ENCODE measurements at regions not wholly inside any gene's neighbourhood (a gene's known extent, or its start where the extent isn't known, plus 50 kb on each side); places are given as distances from the start of the nearest gene placed in this dataset.

DNA sequence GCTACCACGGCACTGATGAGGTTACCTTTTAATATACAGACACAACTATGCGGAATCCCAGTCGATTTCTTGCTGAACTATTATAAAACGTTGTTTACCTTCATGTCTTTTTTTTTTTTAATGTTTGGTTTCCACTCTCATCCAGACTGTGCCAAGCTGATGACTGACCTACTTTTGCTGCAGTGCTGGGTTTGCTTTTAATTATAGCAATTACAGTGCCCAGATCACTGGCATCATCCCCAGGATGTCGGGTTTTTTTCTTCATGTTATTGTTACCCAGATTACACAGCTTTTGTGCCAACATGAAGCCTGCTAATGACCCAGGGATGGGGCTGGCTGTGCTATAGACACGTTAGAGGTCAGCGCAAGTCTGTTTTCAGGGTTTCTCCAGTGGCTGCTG is 294.0 kb upstream of the ATP10A start:
- no peaks in the 10 kb centered on the region for H3K27me3 ChIP-seq (ENCODE audit: insufficient read depth, low read length)
- H3K9me3 ChIP-seq (ENCODE audit: low read depth, low read length): no peaks in the 10 kb centered on the region
- no peak overlapping the region for H3K4me3 ChIP-seq (ENCODE audit: low read length)
- H3K4me1 ChIP-seq (ENCODE audit: insufficient read depth, low read length): no peaks in the 10 kb centered on the region

DNA sequence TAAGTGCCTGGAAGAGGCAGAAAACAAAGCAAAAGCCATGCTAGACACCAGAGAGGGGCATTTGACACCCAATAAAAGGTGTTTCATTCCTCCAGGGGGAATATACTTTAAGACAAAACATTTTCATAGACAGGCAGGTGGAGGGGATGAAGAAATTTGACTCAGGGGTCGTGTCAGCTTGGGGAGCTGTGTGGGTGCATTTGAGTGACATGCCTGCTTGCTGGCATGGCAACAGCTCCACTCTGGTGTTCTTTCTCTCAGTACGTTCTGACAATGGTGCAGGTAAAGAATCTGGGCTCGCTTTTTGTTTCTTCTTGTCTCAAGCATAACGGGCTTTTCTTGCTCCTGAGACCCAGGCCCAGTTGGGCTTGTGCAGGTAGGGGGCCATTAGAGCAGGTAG is 292.9 kb upstream of the ATP10A start:
- Histone ChIP-seq H3K27me3 (ENCODE audit: insufficient read depth, low read length) (no peaks in the 10 kb centered on the region), H3K4me3 (ENCODE audit: low read length) (no peak overlapping the region), H3K4me1 (ENCODE audit: insufficient read depth, low read length) (no peaks in the 10 kb centered on the region)

DNA sequence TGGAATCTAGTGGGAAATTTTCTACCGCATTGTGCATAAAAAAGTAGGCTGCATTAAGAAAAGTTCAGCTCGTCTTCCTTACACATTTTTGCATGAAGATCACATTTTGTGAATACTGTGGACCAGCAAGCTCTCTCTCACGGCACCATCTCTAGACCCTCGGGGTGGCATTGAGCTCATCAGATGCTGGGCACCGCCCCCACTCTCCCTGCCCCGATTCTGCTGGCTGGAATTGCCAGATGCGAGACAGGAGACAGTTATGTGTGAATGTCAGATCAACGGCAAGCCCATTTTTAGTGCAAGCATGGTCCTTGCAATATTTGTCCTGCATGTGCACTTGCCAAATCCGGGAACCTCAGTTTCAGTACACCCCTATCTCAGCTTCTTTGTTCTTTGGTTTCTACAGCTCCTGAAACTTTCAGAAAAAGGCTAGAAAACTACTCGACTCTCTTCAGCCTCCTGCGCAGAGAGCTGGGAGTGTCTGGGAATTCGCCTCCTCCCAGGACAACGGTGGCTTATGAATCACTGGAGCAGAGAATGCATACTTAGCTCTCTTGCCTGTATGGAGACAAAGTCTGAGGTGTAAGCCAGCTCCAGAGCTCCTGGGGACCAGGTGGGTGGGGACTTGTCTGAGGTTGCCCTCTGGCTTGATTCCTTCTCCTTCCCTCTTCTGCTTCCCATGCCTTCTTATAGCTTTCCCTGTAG is 285.2 kb upstream of the ATP10A start:
- H3K4me1 ChIP-seq (ENCODE audit: insufficient read depth, low read length): no peaks in the 10 kb centered on the region
- no peaks in the 10 kb centered on the region for H3K27me3 ChIP-seq (ENCODE audit: insufficient read depth, low read length)

More for the DNA sequence above, 292.9 kb upstream of the ATP10A start:
- no peaks in the 10 kb centered on the region for H3K9me3 ChIP-seq (ENCODE audit: low read depth, low read length)

DNA sequence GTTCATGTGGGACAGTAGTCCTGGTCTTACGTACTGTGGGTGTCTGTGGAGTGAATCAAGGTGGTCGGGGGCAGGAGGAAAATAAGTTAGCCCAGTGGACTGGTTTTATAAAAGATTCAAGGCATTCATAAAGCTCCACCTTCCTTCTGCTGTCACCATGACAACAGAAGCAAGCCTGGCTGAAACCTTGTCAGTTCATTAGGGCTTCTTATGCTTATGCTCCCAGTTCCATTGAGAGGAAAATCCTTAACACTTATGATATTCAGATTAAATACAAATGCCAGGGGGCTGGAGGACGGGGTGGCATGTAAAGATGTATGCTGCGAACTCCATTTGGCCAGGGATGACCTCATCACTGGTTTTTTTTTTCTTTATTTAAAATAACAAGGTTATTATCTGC is 283.1 kb upstream of the ATP10A start:
- Histone ChIP-seq H3K4me3 (ENCODE audit: low read length) (no peak overlapping the region), H3K27me3 (ENCODE audit: insufficient read depth, low read length) (no peaks in the 10 kb centered on the region), H3K9me3 (ENCODE audit: low read depth, low read length) (no peaks in the 10 kb centered on the region), H3K4me1 (ENCODE audit: insufficient read depth, low read length) (no peaks in the 10 kb centered on the region)

More for the DNA sequence above, 285.2 kb upstream of the ATP10A start:
- H3K9me3 ChIP-seq (ENCODE audit: low read depth, low read length): no peaks in the 10 kb centered on the region
- no peak overlapping the region for H3K4me3 ChIP-seq (ENCODE audit: low read length)

DNA sequence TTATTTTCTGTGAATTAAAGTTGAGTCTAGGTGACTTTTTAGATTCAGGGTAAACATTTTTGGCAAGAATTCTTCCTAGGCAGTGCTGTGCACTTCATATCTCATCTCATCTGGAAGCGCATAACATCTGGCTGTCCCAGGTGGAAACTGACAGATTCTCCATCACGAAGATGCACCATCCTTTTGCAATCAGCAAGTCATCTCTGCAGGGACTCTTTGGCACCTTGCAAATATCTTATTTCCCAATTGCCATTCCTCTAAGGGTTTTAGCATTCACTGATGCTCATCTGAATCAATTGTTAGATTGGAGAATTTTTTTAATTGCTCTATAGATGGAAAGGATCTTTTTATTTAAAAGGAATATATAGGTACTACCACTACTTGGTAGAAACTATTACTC is 282.7 kb upstream of the ATP10A start:
- H3K9me3 ChIP-seq (ENCODE audit: low read depth, low read length): no peaks in the 10 kb centered on the region
- H3K4me3 ChIP-seq (ENCODE audit: low read length): no peak overlapping the region
- no peaks in the 10 kb centered on the region for H3K27me3 ChIP-seq (ENCODE audit: insufficient read depth, low read length)
- H3K4me1 ChIP-seq (ENCODE audit: insufficient read depth, low read length): no peaks in the 10 kb centered on the region

DNA sequence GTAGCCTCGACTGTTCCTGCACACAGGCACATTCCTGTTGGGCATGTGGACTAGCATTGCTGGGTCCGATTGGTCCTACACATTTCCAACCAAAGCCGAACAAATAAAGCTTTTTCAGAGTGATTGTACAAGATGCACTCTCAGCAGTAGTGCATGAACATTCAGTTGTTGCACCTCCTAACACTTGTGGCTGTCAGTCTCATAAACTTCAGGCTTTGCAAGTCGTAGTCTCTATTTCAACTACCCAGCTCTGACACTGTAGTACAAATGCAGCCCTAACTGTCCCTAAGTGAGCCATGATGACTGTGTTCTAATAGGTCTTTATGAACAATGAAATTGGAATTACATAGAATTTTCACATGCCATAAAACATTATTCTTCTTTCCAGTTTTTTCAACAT is 281.7 kb upstream of the ATP10A start:
- Histone ChIP-seq H3K4me1 (ENCODE audit: insufficient read depth, low read length) (no peaks in the 10 kb centered on the region), H3K9me3 (ENCODE audit: low read depth, low read length) (no peaks in the 10 kb centered on the region), H3K27me3 (ENCODE audit: insufficient read depth, low read length) (no peaks in the 10 kb centered on the region), H3K4me3 (ENCODE audit: low read length) (no peak overlapping the region)

DNA sequence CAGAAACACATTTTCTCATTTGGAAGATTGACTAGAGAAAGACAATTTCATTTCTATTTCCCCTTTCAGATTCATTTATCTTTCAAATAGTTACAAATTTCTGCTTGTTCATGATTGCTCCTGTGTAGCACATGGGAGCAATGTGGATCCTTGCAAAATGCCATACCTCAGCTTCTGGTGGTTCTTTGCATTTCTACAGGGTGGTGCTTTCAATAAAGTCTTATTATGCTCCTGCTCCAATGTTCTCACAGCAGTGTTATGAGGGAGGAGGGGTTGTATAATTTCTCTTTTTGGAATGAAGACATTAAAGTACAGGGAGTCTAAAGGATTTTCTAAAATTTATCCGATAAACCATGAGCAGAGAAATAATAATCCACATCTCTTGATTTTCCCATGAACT is 280.1 kb upstream of the ATP10A start:
- Histone ChIP-seq H3K9me3 (ENCODE audit: low read depth, low read length) (no peaks in the 10 kb centered on the region), H3K27me3 (ENCODE audit: insufficient read depth, low read length) (no peaks in the 10 kb centered on the region), H3K4me1 (ENCODE audit: insufficient read depth, low read length) (no peaks in the 10 kb centered on the region), H3K4me3 (ENCODE audit: low read length) (no peak overlapping the region)

DNA sequence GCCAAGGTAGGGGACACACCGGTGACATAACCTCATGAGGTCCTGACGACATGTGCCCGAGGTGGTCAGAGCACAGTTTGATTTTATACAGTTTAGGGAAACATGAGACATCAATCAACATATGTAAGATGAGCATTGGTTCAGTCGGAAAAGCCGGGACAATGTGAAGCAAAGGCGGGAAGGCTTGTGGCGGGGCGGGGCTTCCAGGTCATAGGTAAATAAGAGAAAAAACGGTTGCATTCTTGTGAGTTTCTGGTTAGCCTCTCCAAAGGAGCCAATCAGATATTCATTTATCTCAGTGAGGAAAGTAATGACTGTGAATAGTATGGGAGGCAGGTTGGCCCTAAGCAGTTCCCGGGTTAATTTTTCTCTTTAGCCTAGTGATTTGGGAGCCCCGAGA is 271.7 kb upstream of the ATP10A start:
- H3K9me3 ChIP-seq (ENCODE audit: low read depth, low read length): no peaks in the 10 kb centered on the region
- H3K4me1 ChIP-seq (ENCODE audit: insufficient read depth, low read length): no peaks in the 10 kb centered on the region
- H3K27me3 ChIP-seq (ENCODE audit: insufficient read depth, low read length): no peaks in the 10 kb centered on the region
- H3K4me3 ChIP-seq (ENCODE audit: low read length): no peak overlapping the region

DNA sequence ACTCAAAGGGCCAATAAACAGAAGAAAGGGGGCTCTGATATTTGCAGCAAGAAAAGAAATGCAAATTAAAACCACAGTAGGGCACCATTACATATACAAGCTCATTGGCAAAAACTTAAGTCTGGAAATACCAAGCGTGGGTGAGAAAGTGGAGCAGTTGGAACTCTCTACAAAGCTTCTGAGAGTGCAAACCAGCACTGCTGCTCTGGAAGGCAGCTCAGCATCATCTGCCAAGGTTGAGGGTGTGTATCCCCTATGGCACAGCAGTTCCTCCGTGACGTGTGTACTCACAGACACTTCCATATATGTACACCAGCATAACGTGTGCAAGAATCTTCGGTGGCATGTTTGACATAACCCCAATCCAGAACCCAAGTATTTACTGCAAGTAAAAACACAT is 271.0 kb upstream of the ATP10A start:
- Histone ChIP-seq H3K4me1 (ENCODE audit: insufficient read depth, low read length) (no peaks in the 10 kb centered on the region), H3K4me3 (ENCODE audit: low read length) (no peak overlapping the region), H3K27me3 (ENCODE audit: insufficient read depth, low read length) (no peaks in the 10 kb centered on the region), H3K9me3 (ENCODE audit: low read depth, low read length) (no peaks in the 10 kb centered on the region)

DNA sequence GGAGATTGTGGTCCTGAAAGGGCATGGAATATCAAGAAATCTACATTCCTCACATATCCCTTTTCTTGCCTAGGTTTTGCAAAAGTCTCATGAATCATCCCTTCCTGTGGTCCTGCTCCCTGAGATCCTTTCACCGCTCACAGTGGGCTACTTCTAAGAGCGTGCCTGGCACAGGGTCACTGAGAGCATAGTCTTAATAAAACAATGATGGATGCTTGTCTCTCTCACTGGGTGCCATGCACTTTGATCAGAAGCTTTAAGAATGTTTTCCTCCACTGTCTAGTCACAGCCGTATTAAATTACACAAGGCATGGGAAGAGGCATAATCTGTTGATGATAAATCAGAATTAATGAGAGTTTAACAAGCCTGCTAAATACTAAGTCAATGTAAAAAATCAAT is 269.7 kb upstream of the ATP10A start:
- H3K9me3 ChIP-seq (ENCODE audit: low read depth, low read length): no peaks in the 10 kb centered on the region
- H3K4me1 ChIP-seq (ENCODE audit: insufficient read depth, low read length): no peaks in the 10 kb centered on the region
- no peak overlapping the region for H3K4me3 ChIP-seq (ENCODE audit: low read length)
- no peaks in the 10 kb centered on the region for H3K27me3 ChIP-seq (ENCODE audit: insufficient read depth, low read length)

DNA sequence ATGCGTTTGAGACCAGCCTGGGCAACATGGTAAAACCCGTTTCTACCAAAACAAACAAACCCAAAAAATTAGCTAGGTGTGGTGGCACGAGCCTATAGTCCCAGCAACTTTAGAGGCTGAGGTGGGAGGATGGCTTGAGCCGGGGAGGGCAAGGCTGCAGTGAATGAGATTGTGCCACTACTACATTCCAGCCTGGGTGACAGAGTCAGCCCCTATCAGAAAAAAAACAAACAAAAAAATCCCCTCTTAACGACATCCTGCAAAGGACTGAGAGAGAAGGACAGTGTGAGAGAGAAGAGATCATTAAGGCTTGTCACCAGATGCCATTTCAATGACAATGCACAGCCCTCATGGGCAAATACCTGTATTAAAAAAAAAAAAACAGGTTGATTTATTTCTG is 266.7 kb upstream of the ATP10A start:
- Histone ChIP-seq H3K4me1 (ENCODE audit: insufficient read depth, low read length) (no peaks in the 10 kb centered on the region), H3K9me3 (ENCODE audit: low read depth, low read length) (no peaks in the 10 kb centered on the region), H3K27me3 (ENCODE audit: insufficient read depth, low read length) (no peaks in the 10 kb centered on the region), H3K4me3 (ENCODE audit: low read length) (no peak overlapping the region)

DNA sequence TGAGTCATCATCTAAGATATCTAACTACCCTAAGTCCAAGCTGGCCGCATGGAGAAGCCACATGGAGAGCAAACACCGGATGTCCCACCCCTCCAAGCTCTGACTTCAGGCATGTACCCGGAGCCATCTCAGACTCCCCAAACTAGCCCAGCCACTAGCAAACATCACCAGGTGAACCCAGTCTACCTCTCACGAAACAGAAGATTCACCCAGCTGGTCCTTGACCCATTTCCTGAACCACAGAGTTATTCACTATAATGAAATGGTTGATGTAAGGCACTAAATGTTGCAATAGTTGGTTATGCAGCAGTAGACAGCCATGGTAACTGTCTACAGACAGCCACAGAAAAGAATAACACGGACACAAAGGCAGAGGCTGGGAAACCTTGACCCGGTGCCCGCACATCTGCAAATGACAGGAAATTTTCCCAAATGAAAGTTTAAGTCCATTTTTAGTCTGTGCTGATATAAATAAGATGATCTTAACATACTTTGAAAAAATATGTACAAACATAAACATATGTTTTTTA is 265.5 kb upstream of the ATP10A start:
- Histone ChIP-seq H3K4me1 (ENCODE audit: insufficient read depth, low read length) (no peaks in the 10 kb centered on the region), H3K9me3 (ENCODE audit: low read depth, low read length) (no peaks in the 10 kb centered on the region)

DNA sequence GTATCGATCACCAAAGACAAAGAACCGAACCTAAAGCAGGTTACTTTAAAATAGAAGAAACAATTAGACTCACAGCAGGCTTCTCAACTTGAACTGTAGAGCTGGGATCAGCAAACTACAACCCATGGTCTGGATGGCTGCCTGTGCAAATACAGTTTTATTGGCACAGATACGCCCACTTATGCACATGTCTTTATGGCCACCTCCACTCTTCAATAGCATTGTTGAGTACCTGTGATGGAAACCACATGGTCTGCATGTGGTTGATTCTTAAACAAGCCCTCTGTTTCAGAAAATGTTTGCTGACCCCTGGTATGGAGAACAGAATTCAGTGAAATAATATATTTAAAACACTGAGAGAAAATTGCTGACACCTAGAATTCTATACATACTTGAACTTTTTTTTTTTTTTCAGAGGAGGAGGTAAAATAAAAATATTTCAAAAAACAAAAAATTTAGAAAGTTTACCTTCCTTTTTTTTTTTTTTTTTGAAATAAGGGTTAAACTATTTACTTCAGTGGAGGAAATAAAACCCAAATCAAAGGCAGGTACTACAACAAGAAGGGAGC is 263.8 kb upstream of the ATP10A start:
- Histone ChIP-seq H3K4me3 (ENCODE audit: low read length) (no peak overlapping the region), H3K27me3 (ENCODE audit: insufficient read depth, low read length) (no peaks in the 10 kb centered on the region), H3K9me3 (ENCODE audit: low read depth, low read length) (no peaks in the 10 kb centered on the region), H3K4me1 (ENCODE audit: insufficient read depth, low read length) (no peaks in the 10 kb centered on the region)

More for the DNA sequence above, 265.5 kb upstream of the ATP10A start:
- Histone ChIP-seq H3K4me3 (ENCODE audit: low read length) (no peak overlapping the region), H3K27me3 (ENCODE audit: insufficient read depth, low read length) (no peaks in the 10 kb centered on the region)

DNA sequence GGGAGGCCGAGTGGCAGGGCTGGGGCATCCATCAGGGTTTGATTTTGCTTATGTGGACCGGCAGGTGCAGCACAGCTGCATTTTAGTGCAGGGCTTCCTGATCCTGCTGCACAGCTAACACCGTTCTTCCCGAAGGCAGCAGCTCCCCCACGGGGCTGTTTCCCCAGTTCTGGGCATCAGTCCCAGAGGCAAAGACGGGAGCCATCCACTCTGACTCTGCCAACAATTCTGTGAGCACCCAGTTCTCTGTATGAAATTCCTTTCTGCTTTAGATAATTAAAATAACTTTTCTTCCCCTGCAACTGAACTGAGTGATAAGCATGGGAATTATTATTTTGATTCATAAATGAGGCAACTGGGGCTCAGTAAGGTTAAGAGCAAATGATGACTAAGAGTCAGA is 262.9 kb upstream of the ATP10A start:
- no peak overlapping the region for H3K4me3 ChIP-seq (ENCODE audit: low read length)
- no peaks in the 10 kb centered on the region for H3K9me3 ChIP-seq (ENCODE audit: low read depth, low read length)
- no peaks in the 10 kb centered on the region for H3K27me3 ChIP-seq (ENCODE audit: insufficient read depth, low read length)
- no peaks in the 10 kb centered on the region for H3K4me1 ChIP-seq (ENCODE audit: insufficient read depth, low read length)

DNA sequence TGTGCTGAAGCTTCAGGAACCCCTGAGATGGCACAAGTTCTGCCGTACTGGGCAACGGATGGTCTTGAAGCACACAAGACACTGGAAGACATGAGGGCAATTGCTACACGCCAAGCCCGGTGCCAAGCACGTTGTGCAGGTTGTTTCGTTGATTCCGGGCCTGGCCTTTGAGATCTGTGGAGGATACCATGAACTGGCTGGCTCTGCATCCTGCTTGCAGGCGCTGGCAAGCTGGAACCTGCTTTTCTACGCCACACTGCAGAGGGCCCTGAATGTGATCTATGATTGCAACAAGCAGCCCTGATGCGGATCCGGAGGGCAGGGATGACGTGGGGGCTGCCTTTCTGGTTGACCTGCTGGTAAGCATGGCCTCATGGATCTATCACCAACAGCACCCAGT is 262.5 kb upstream of the ATP10A start:
- H3K4me3 ChIP-seq (ENCODE audit: low read length): no peak overlapping the region
- H3K27me3 ChIP-seq (ENCODE audit: insufficient read depth, low read length): no peaks in the 10 kb centered on the region
- H3K4me1 ChIP-seq (ENCODE audit: insufficient read depth, low read length): no peaks in the 10 kb centered on the region
- H3K9me3 ChIP-seq (ENCODE audit: low read depth, low read length): no peaks in the 10 kb centered on the region

DNA sequence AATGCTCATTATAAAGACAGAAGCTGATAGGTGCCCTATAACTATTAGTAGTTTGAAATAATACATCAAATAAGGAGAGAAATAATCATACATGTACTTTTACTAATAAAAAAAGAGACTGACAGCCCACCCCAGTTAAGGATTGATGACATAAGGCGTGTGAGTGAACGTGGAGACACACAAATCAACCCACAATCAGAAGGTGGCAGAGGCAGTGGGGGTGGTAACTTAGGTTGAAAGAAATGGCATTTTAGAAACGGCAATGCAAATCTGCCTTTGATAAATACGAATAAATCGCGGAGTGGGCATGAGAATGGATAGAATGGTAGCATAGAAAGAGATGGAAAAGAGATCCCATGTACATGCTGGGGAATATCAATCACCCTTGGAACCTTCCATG is 256.2 kb upstream of the ATP10A start:
- no peaks in the 10 kb centered on the region for H3K4me1 ChIP-seq (ENCODE audit: insufficient read depth, low read length)
- H3K4me3 ChIP-seq (ENCODE audit: low read length): no peak overlapping the region
- H3K9me3 ChIP-seq (ENCODE audit: low read depth, low read length): no peaks in the 10 kb centered on the region
- no peaks in the 10 kb centered on the region for H3K27me3 ChIP-seq (ENCODE audit: insufficient read depth, low read length)

Measured in mononuclear cell (primary cell).